Body of pancreas (tissue), 4 donors: ENCODE measurements at regions not wholly inside any gene's neighbourhood (a gene's known extent, or its start where the extent isn't known, plus 50 kb on each side); places are given as distances from the start of the nearest gene placed in this dataset.

Experiments used
- ATAC-seq: fragments of 150-250 bp; one replicate; pipeline ENCODE4 v1.9.1; 2016
- DNase-seq, 4 donors: peaks; one replicate each; pipeline ENCODE4 v3.0.0-alpha.2; 2019
- H3K27ac ChIP-seq, 4 donors: fragments of 200-600 bp; sonication (generic); 1 replicate in 3 of 4; 2 replicates in 1 of 4; pipeline versions ENCODE4 v1.5.1 to v1.6.1; 2016 to 2019; ENCODE audit warnings: mild to moderate bottlenecking in 1 of 4, mixed read lengths in 1 of 4, moderate library complexity in 1 of 4
- H3K27me3 ChIP-seq, 2 donors: fragments of 200-600 bp; sonication (generic); one replicate each; pipeline ENCODE4 v1.6.0; 2016; ENCODE audit warnings: mild to moderate bottlenecking in 1 of 2
- H3K36me3 ChIP-seq, 2 donors: fragments of 200-600 bp; sonication (generic); replicated peaks in 1 of 2; 2 replicates each; pipeline ENCODE4 v1.5.1; 2016; ENCODE audit warnings: low read depth in 2 of 2; ENCODE audit not compliant: insufficient read depth in 1 of 2
- H3K4me1 ChIP-seq: fragments of 200-600 bp; sonication (generic); one replicate; pipeline ENCODE4 v1.6.0; 2016
- H3K4me3 ChIP-seq, 2 donors: fragments of 200-600 bp; sonication (generic); 1 replicate in 1 of 2; 2 replicates in 1 of 2; pipeline ENCODE4 v1.5.1; 2016 to 2019
- H3K9me3 ChIP-seq, 3 donors: fragments of 200-600 bp; sonication (generic); 1 replicate in 2 of 3; 2 replicates in 1 of 3; pipeline ENCODE4 v1.5.1; 2016
- CTCF ChIP-seq, 7 experiments: fragments of 450-650 bp in 4 of 7; fragments of 200-600 bp in 3 of 7; sonication (generic) in 3 of 7; IDR thresholded peaks; one replicate each; pipeline ENCODE4 v1.5.1; 2016 to 2019; ENCODE audit warnings: antibody characterized with exemption in 7 of 7
- POLR2A ChIP-seq, 3 donors: fragments of 450-650 bp; IDR thresholded peaks; one replicate each; pipeline ENCODE4 v1.6.1; 2016; ENCODE audit warnings: antibody characterized with exemption in 3 of 3, mild to moderate bottlenecking in 2 of 3
- WGBS, 2 donors: methylation state at CpG; one replicate each; pipeline ENCODE4 v1.1.5; 2017; 5-methylcytosine and 5-hydroxymethylcytosine counted together
- intact Hi-C: fragments of 100-400 bp; cut with DNase I; formaldehyde crosslinking; loops from one replicate; pipeline ENCODE4 v1.15.1; 2023

- Histone ChIP-seq H3K4me1 (no peaks in the 10 kb centered on the region), H3K27me3 (no peaks in the 10 kb centered on the region), H3K27ac (no peak overlapping the region), H3K36me3 (no peaks in the 10 kb centered on the region), H3K4me3 (no peak overlapping the region), H3K9me3 (no peaks in the 10 kb centered on the region)
- 25 to 49% methylated on average over 2 of the region's 2 CpGs for WGBS, 2 donors
- TF ChIP-seq POLR2A (IDR thresholded peaks at IDR 0.05) (no peak), CTCF (IDR thresholded peaks at IDR 0.05) (no peak)
- ATAC-seq (no peak), DNase-seq (no peak)
- intact Hi-C loops, result no loop called here
Observed at GRCh38 chr11:97157221-97157740, 767.5 kb downstream of the JRKL start.

GRCh38 chr11:97158243-97158642 lies 768.4 kb downstream of the JRKL start:
- Histone ChIP-seq H3K27ac (no peak overlapping the region), H3K27me3 (no peaks in the 10 kb centered on the region), H3K9me3 (no peaks in the 10 kb centered on the region), H3K4me1 (no peaks in the 10 kb centered on the region), H3K36me3 (no peaks in the 10 kb centered on the region), H3K4me3 (no peak overlapping the region)
- DNase-seq, result no peak
- ATAC-seq, result no peak
- TF ChIP-seq CTCF (IDR thresholded peaks at IDR 0.05) (no peak), POLR2A (IDR thresholded peaks at IDR 0.05) (no peak)
- intact Hi-C loops, result no loop called here
- 47 to 61% methylated on average over 5 of the region's 5 CpGs for whole genome bisulfite sequencing, 2 donors

- no peak overlapping the region for H3K27ac ChIP-seq
- no peaks in the 10 kb centered on the region for H3K27me3 ChIP-seq
- H3K36me3 ChIP-seq, result no peaks in the 10 kb centered on the region
- no peak overlapping the region for H3K4me3 ChIP-seq
- ATAC-seq, result no peak
- H3K4me1 ChIP-seq, result no peaks in the 10 kb centered on the region
- no peak for TF ChIP-seq CTCF (IDR thresholded peaks at IDR 0.05)
- TF ChIP-seq POLR2A (IDR thresholded peaks at IDR 0.05), result no peak
- 56 to 66% methylated on average over 4 of the region's 4 CpGs for WGBS, 2 donors
- intact Hi-C loops, result no loop called here
- DNase-seq, result no peak
- H3K9me3 ChIP-seq, result no peaks in the 10 kb centered on the region
Observed at GRCh38 chr11:97163631-97164191, 773.9 kb downstream of the JRKL start.

- WGBS, 2 donors, result 36 to 47% methylated on average over 1 to 3 of the region's 3 CpGs
- intact Hi-C loops, result no loop called here
Observed at GRCh38 chr11:97201743-97202612, 812.2 kb downstream of the JRKL start.

More at GRCh38 chr11:97201743-97202612, 812.2 kb downstream of the JRKL start:
- Histone ChIP-seq H3K4me3 (no peak overlapping the region), H3K27ac (no peak overlapping the region), H3K4me1 (no peaks in the 10 kb centered on the region), H3K36me3 (no peaks in the 10 kb centered on the region), H3K9me3 (no peaks in the 10 kb centered on the region), H3K27me3 (no peaks in the 10 kb centered on the region)
- no peak for ATAC-seq
- no peak for DNase-seq
- TF ChIP-seq POLR2A (IDR thresholded peaks at IDR 0.05) (no peak), CTCF (IDR thresholded peaks at IDR 0.05) (no peak)
